Keratinocyte (primary cell): ENCODE measurements at regions not wholly inside any gene's neighbourhood (a gene's known extent, or its start where the extent isn't known, plus 50 kb on each side); places are given as distances from the start of the nearest gene placed in this dataset.

ENCODE experiments used
- DNase-seq: peaks from one replicate; pipeline ENCODE4 v3.0.0-alpha.2; 2011; ENCODE audit warnings: low read depth, missing footprints, low spot score
- FAIRE-seq: peaks from 2 replicates; lab custom pipeline; 2011; peaks lifted over from hg19 to GRCh38; lab: Jason Lieb, UNC
- H2AFZ ChIP-seq: 2 replicates; pipeline ENCODE4 v1.6.0; 2012; ENCODE audit warnings: low read length, control low read depth, inconsistent platforms; ENCODE audit not compliant: control insufficient read depth
- H3K27ac ChIP-seq: 2 replicates; pipeline ENCODE4 v1.5.1; 2011; ENCODE audit warnings: low read length; ENCODE audit not compliant: control insufficient read depth, insufficient read depth
- H3K27me3 ChIP-seq: 3 replicates; pipeline ENCODE4 v1.6.0; 2011; ENCODE audit warnings: low read length; ENCODE audit not compliant: control insufficient read depth, insufficient read depth; ENCODE audit errors: extremely low read depth
- H3K36me3 ChIP-seq, 2 experiments: 2 replicates in 1 of 2; 3 replicates in 1 of 2; pipeline ENCODE4 v1.5.1; 2011; ENCODE audit warnings: low read length in 2 of 2, mild to moderate bottlenecking in 1 of 2; ENCODE audit not compliant: control insufficient read depth in 2 of 2, insufficient read depth in 2 of 2; ENCODE audit errors: extremely low read depth in 1 of 2
- H3K4me1 ChIP-seq: 3 replicates; pipeline ENCODE4 v1.5.1; 2011; ENCODE audit warnings: low read length; ENCODE audit not compliant: control insufficient read depth, insufficient read depth; ENCODE audit errors: extremely low read depth
- H3K4me2 ChIP-seq: 3 replicates; pipeline ENCODE4 v1.6.0; 2011; ENCODE audit warnings: low read depth, low read length; ENCODE audit not compliant: control insufficient read depth, insufficient read depth; ENCODE audit errors: extremely low read depth
- H3K4me3 ChIP-seq, 3 experiments: fragments of 200-600 bp in 1 of 3; sonication (generic) in 1 of 3; 2 replicates in 2 of 3; 3 replicates in 1 of 3; pipeline ENCODE4 v1.5.1; 2011 to 2016; ENCODE audit warnings: low read length in 3 of 3, mild to moderate bottlenecking in 3 of 3, control low read depth in 2 of 3, inconsistent platforms in 1 of 3, low read depth in 1 of 3, mixed read lengths in 1 of 3, mixed run types in 1 of 3, moderate library complexity in 1 of 3; ENCODE audit not compliant: control insufficient read depth in 2 of 3, insufficient read depth in 2 of 3; ENCODE audit errors: extremely low read depth in 1 of 3
- H3K79me2 ChIP-seq: 2 replicates; pipeline ENCODE4 v1.6.0; 2012; ENCODE audit warnings: low read length; ENCODE audit not compliant: control insufficient read depth, insufficient read depth
- H3K9ac ChIP-seq: 3 replicates; pipeline ENCODE4 v1.6.0; 2011; ENCODE audit warnings: low read length; ENCODE audit not compliant: control insufficient read depth, insufficient read depth; ENCODE audit errors: extremely low read depth
- H3K9me1 ChIP-seq: 3 replicates; pipeline ENCODE4 v1.6.0; 2011; ENCODE audit warnings: low read length; ENCODE audit not compliant: control insufficient read depth, insufficient read depth; ENCODE audit errors: extremely low read depth
- H3K9me3 ChIP-seq: 2 replicates; pipeline ENCODE4 v1.5.1; 2012; ENCODE audit warnings: low read depth, low read length; ENCODE audit not compliant: control insufficient read depth
- H4K20me1 ChIP-seq: 3 replicates; pipeline ENCODE4 v1.6.0; 2011; ENCODE audit warnings: low read length; ENCODE audit not compliant: control insufficient read depth, insufficient read depth; ENCODE audit errors: extremely low read depth
- EZH2 ChIP-seq: IDR thresholded peaks from one replicate; pipeline ENCODE4 v1.6.1; 2012; ENCODE audit warnings: inconsistent platforms, mild to moderate bottlenecking, low read length, moderate library complexity
- dilution Hi-C: fragments of 300-500 bp; cut with MboI; formaldehyde crosslinking; loops from one replicate; pipeline ENCODE4 v1.7.0; 2020; ENCODE audit warnings: low sequenced_read_pairs; ENCODE audit not compliant: extremely low pct_ligation_motif_present
- TF ChIP-seq, protein P1 (sequence below), 3 experiments: IDR thresholded peaks in 1 of 3; conservative IDR thresholded peaks in 1 of 3; optimal IDR thresholded peaks in 1 of 3; 2 replicates in 2 of 3; 3 replicates in 1 of 3; pipeline versions ENCODE3 to v1.5.1; 2011; ENCODE audit warnings: low read length in 3 of 3, mild to moderate bottlenecking in 3 of 3, moderate library complexity in 2 of 3, control low read depth in 1 of 3, inconsistent platforms in 1 of 3; ENCODE audit not compliant: insufficient read depth in 2 of 3; ENCODE audit errors: extremely low read depth in 1 of 3

DNA sequence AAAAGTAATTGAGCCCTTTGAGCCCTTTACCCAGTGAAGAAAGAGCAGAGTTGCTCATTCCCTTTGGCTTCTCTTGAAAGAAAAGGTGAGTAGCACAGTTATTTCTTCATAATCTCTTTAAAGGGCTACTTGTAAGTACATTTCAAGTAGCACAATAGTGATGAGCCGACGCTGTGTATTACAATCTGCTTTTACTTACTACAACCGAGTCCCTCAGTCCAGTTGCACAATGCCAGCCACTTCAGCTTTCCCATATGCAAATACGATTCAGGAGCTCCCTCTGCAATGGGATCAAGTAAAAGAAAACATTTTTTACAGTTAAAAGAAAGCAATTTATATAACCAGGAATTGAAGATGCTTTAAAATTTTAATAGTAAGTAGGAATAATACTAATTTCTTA lies 868.5 kb downstream of the RNF144A start:
- Histone ChIP-seq H3K9ac (no peak overlapping the region), H2AFZ (no peak overlapping the region), H3K79me2 (no peaks in the 10 kb centered on the region), H3K36me3 (no peaks in the 10 kb centered on the region), H3K4me3 (no peak overlapping the region), H3K27me3 (no peaks in the 10 kb centered on the region), H3K4me1 (no peaks in the 10 kb centered on the region), H3K4me2 (no peak overlapping the region), H3K27ac (no peak overlapping the region), H3K9me1 (no peaks in the 10 kb centered on the region), H3K9me3 (no peaks in the 10 kb centered on the region), H4K20me1 (no peaks in the 10 kb centered on the region)
- dilution Hi-C loops, result no loop called here
- DNase-seq, result no peak
- no peak for TF ChIP-seq EZH2
- TF ChIP-seq, protein P1, sequence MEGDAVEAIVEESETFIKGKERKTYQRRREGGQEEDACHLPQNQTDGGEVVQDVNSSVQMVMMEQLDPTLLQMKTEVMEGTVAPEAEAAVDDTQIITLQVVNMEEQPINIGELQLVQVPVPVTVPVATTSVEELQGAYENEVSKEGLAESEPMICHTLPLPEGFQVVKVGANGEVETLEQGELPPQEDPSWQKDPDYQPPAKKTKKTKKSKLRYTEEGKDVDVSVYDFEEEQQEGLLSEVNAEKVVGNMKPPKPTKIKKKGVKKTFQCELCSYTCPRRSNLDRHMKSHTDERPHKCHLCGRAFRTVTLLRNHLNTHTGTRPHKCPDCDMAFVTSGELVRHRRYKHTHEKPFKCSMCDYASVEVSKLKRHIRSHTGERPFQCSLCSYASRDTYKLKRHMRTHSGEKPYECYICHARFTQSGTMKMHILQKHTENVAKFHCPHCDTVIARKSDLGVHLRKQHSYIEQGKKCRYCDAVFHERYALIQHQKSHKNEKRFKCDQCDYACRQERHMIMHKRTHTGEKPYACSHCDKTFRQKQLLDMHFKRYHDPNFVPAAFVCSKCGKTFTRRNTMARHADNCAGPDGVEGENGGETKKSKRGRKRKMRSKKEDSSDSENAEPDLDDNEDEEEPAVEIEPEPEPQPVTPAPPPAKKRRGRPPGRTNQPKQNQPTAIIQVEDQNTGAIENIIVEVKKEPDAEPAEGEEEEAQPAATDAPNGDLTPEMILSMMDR (optimal IDR thresholded peaks at IDR 0.05 in 1 of 3, IDR thresholded peaks at IDR 0.05 in 1 of 3, conservative IDR thresholded peaks at IDR 0.05 in 1 of 3; ENCODE audit: extremely low read depth in 1 of 3, insufficient read depth in 2 of 3, low read length in 3 of 3), result no peak
- no peak for FAIRE-seq

DNA sequence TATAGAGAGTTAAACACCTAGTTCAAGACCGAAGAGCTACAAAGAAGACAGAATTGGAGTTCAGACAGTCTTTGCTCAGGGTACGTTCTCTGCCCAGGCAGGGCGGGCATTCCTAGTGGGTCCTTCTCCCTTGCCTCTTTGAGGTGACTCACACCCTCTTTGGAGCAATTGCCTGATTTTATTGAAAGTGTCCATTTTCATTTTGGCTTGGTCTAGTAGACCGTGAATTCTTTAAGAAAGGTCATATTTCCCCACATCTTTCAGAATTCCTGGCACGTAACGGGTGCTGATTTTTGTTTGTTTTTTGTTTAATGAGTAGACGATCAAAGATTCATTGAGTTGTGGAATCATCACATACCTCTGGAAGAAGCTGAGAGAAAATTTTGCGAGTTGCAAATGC lies 871.5 kb downstream of the RNF144A start:
- Histone ChIP-seq H3K4me1 (no peaks in the 10 kb centered on the region), H3K9me1 (no peaks in the 10 kb centered on the region), H2AFZ (no peak overlapping the region), H3K4me3 (no peak overlapping the region), H3K79me2 (no peaks in the 10 kb centered on the region), H3K9me3 (no peaks in the 10 kb centered on the region), H3K36me3 (no peaks in the 10 kb centered on the region), H3K27ac (no peak overlapping the region), H3K27me3 (no peaks in the 10 kb centered on the region), H3K9ac (no peak overlapping the region), H4K20me1 (no peaks in the 10 kb centered on the region), H3K4me2 (no peak overlapping the region)
- TF ChIP-seq, protein P1 (optimal IDR thresholded peaks at IDR 0.05 in 1 of 3, IDR thresholded peaks at IDR 0.05 in 1 of 3, conservative IDR thresholded peaks at IDR 0.05 in 1 of 3; ENCODE audit: extremely low read depth in 1 of 3, insufficient read depth in 2 of 3, low read length in 3 of 3), result no peak
- no peak for TF ChIP-seq EZH2
- dilution Hi-C loops, result no loop called here
- no peak for DNase-seq
- FAIRE-seq, result no peak
